GM18499 (cell line): ENCODE measurements at regions not wholly inside any gene's neighbourhood (a gene's known extent, or its start where the extent isn't known, plus 50 kb on each side); places are given as distances from the start of the nearest gene placed in this dataset.
"Not testable (repeated sequence)": the region's sequence is repeated elsewhere in the genome, so short reads cannot be mapped to it uniquely, and the experiment has no call there.

Experiments
- ATAC-seq: cut with Tn5 transposase; IDR thresholded peaks from one replicate; pipeline ENCODE4 v1.9.1; 2021; ENCODE audit warnings: moderate number of reproducible peaks; ENCODE audit not compliant: insufficient read depth, unreplicated experiment

DNA sequence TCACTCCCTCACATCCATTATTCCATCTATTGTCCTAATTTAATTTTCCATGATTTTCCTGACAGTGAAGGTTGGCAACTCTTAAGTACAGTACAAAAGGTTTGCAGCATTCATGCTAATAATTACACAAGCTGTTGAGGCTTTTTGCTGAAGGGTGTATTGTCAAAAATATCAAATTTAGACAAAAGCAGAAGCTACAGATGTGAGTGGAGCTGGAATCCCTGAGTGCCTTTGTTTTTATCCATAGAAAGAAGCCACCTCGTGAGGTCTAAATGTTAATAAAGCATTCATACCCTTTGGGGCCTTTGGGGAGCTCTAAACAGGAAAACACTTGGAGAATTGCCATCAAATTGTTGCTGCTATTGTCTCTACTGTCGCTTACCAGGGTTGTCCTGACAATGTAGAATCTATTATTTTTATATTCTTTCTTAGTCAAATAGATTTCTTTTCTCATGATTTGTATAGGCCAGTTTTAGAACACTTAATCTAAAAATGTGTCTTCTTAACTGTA is 185.8 kb upstream of the ROBO1 start:
- no peak for ATAC-seq

DNA sequence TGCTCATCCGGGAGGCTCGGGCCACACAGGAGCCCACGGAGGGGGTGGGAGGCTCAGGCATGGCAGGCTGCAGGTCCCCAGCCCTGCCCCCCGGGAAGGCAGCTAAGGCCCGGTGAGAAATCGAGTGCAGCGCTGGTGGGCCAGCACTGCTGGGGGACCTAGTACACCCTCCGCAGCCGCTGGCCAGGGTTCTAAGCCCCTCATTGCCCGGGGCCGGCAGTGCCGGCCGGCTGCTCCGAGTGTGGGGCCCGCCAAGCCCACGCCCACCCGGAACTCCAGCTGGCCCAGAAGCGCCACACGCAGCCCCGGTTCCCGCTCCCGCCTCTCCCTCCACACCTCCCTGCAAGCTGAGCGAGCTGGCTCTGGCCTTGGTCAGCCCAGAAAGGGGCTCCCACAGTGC is 183.6 kb upstream of the ROBO1 start:
- not testable (repeated sequence) for ATAC-seq

DNA sequence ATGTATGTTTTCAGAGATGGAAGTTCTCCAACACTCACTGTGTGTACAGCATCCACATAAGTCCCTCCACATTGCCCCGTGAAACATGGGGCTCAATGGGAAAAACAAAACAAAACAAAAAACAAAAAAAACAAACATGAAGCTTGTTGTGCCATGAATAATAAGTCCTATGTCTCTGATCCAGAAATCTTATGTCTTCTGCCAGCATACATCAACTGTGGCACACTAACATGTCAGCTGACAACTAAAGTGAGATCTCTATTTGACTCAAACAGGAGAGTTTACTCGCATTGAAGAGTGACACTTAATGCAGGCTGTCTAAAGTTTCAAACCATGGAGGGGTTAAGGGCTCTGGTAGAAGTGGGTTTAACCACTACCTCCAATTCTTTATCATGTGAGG is 180.2 kb upstream of the ROBO1 start:
- no peak for ATAC-seq

DNA sequence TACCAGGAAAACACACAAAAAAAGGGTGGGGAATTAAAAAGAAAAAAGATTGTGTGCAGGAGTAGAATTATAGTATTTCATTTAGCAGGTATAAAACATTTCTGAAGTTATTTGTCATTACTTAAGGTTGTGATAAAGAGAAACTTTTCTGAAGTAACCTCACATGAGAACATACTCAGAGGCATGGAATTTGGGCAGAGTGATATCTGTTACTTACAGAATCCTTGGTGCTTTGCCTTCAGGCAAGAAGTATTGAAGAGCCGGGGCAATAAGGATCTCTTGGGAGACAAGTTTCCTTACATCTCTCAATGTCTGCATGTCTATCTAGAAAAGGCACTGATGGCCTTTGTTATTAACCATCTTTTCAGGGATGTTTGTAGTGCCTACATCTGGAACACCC is 179.7 kb upstream of the ROBO1 start:
- ATAC-seq: no peak

DNA sequence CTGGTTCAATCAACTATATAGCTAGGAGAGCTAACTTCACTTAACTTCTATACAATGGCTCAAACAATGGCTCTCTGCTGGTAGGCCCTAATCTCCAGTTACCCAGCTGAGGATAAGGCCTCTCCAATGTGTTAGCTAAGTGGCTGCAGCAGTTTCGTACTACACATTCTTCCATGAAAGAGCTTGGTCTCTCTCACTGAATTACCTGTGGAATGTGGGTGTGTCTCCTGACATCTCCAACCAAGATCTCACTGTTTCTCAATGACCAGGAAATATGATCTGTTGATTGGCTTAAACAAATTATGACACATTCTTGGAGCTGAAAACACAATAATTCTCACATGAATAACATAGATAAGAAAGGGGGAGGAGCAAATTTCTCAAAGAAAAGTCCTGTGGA is 169.8 kb upstream of the ROBO1 start:
- ATAC-seq: no peak

DNA sequence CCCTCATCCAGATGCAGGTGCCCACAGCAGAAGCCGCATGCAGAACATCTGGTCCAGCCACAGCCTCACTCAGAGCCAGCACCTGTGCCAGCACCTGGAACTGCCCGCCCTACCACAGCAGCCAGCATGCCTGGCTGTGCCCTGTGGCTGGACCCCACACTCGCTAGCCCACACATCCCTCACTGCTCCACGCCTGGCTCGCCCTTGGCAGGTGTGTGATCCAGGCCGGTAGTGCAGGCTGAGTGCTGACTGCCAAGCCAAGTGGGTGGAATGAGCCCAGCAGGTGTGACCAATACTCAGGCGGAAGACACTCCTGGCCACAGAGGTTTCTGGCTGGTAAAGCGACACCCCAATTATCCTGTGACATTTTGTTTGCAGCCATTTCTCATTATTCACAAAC is 162.4 kb upstream of the ROBO1 start:
- no peak for ATAC-seq

DNA sequence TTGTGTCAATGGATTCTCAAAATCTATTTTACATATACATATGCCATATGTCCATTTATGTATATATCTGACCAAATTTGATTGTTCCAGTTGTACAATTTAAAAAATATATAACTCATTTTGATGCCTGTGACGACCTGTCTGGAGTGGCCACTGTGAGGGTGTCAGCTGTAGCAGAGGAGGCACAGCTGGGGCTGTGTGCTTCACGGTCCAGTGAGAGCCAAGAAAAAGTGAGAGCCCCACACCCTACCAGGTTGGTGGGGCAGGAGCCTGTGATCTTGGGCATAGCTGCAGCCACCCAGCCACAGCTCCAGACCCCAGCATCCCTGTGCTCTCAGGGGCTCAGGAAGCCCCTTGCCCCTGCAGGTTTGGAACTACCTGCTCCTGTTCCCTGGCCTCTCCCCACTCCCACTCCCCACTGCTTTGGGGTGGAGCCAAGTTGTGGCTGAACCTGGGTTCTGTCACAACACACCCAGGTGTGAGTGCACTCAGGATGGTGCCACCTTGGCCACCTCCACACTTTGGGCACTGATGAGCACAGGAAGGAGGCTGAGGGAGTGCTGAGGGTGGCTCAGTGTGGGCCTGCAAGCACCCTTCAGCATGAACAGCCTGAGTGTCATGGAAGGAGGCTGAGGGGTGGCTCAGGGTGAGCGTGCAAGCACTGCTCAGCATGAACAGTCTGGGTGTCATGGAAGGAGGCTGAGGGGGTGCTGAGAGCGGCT is 161.1 kb upstream of the ROBO1 start:
- ATAC-seq: no peak

DNA sequence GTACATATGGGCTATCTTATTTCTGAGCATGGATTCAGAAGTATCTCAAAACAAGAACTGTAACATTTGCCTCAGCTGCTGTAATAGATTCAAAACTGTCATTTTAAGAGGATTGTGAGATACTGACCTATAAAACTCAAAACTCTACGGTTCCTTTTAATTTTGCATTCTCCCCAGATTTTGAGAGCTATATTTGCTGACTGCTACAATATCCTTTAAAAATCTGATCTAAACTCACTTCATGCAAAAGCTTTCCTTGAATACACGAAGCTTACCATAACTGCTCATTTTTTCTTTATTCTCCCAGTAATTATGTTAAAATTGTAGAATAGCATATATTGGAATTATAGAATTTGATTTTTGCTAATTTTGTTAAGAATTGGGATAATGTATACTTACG is 158.7 kb upstream of the ROBO1 start:
- no peak for ATAC-seq

DNA sequence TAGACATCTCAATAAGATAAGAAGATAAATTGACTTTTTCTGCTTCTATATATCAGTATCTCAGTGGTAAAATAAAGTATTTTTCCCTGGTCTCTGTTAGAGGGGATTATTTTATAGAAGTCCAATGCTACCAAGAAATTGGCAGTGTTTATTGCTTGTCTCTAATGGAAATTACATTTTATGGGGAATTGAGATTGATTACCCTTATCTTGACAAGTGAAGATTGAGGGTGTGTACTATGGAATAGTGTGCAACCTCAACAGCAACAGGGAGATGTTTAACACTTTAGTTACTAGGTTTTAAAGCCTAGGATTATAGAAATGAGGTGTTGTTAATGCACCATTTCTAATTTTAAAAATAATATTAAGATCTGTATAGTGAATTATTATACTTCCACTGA is 154.8 kb upstream of the ROBO1 start:
- no peak for ATAC-seq

DNA sequence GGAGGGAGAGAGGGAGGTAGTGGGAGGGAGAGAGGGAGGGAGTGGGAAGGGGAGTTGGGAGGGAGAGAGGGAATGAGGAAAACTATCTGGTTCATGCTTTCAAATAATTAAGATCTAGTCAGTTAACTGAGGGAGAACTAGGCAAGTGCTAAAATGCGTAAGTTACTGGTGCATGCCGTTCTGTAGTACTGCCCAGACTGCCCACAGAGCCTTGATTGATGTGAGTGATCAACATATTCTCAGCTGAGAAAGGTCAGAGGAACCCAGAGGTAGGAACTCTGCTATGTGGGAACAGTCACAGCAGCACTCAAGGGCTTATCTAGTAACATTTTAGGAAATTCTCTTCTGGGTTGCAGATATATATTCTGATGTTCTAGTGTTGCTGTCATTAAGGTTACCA is 149.8 kb upstream of the ROBO1 start:
- no peak for ATAC-seq

DNA sequence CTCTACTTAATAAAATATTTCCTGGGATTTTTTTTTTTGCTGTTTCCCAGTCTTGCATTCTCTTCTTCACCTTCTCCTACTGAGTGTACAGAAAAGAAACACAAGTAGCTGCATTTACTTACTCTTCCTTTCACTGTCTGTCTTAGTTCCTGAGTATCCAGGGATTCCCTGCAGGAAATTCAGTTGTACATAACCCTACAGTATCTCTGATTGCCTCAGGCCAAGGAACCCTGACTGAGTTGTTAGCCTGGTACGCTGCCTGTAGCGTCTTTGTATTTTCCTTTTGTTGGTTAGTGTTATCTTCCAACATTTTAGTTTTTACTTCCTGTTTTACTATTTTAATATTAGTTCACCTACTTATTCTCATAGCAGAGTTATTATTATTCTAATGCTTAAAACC is 142.5 kb upstream of the ROBO1 start:
- no peak for ATAC-seq

DNA sequence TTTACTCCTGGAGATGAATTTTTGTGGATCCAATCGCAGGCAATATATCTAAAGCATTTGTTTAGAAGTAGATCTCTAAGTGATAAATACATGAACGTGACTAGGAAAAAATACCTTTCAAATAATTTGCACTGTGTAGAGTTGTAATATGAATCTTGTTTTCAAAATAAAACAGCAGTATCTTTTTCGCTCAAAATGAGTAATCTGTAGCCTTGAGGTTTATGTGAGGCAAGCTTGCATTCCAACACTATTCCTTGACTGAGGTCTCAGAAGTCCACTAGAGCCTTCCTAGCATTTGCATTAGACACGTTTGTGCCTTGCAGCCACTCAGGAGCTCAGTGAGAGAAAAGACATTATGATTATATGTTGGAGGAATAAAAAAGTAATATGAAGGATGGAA is 138.3 kb upstream of the ROBO1 start:
- ATAC-seq: no peak

DNA sequence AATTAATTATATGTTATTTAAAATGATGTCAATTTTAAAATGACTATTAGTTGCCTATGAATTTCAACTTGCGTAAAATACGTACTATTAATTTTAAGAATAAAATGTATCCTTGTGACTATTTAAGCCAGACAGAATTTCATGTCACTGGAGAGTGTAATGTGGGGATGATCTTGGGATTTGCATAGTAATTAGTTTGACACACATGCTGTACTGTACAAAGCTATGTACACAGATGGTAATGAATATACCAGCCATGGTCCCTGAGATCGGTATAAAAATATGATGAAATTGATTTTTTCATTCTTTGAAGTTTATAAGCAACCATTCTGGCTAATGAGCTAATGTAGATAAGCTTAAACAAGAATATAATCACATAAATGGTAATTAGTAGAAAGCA is 134.4 kb upstream of the ROBO1 start:
- no peak for ATAC-seq

DNA sequence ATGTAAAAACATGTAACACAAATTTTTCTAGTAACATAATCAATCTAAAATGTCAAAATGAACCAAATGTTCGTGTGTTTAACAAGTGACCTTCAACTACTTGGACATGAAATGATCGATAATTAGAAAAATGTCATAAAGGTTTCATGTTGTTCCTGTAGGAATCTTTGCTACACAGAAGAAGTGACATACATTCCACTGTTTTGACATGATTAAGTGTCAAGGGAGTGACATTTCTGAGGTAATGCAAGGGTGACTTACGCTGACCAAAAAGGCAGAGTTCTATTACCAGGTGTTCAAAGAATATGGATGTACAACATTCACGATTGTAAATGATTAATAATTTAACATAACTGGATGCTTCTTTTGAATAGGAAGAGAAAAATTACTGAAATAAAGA is 131.1 kb upstream of the ROBO1 start:
- no peak for ATAC-seq

DNA sequence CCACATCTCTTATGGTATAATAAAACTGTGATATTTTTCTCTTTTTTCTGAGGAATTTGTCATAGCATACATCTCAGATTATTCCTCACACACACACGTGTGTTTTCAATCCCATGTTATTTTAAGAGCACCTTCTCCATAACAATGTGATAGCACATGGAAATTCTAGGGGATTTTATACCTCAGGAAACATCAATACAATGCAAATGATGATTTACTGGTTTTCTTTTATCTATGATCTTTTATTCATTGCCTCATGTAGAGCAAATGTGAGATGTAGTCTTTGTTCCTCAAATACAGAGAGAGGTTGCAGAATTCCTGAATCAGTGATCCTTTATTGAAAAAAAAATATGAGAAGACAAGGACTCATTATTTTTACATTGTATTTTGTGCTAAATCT is 128.3 kb upstream of the ROBO1 start:
- no peak for ATAC-seq

DNA sequence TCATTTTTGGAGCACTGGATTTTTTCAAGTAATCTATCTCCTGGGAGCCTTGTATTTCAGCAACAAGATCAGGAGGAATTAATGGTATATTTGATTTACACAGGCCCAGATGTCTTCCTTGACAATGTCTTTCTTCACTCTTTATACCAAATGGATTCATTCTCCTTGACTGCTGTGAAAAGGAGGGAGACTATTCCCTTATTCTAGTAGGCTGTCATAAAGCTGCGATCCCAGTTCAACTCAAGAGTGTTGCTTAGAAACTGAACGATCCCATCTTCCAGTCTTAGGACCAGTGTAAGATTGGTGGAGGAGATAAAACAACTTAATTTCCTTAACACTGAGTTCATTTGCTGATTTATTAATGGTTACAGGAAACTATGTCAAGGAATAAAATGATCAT is 119.4 kb upstream of the ROBO1 start:
- ATAC-seq: no peak

DNA sequence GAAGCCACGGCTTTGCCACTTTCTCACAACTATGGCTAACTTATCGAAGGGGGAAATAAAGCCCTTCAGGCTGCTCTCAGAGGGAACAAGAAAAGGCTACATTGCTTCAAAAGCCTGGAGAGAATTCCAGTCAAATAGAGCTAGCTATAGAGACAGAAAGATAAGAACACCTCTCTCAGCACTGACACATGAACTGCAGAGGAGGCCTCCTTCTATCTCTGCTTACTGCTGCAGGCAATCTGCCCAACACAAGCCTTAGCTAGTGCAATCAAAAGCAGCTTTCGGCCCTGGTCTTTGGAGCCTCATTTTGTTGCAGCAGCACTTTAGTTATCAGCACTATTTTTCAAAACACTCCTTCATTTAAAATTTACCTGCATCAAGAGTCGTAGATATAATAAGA is 118.4 kb upstream of the ROBO1 start:
- ATAC-seq: no peak

DNA sequence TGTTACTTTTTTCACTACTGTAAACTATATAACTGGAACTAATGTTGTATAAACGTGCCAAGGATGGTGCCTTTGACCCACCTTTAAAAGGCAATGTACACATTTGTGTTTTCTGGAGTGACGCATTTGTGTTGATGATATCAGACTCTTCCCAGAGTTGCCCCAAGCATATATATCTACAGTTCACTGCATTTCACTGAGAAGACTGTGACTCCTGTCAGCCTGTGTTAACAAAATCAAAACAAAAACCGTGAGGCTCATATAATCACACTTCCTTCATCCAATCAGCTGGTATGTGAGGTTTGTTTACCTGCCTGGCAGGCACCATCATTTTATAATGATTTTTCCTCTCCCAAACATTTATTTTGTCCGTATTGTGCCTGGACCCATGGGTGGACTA is 117.6 kb upstream of the ROBO1 start:
- ATAC-seq: no peak

DNA sequence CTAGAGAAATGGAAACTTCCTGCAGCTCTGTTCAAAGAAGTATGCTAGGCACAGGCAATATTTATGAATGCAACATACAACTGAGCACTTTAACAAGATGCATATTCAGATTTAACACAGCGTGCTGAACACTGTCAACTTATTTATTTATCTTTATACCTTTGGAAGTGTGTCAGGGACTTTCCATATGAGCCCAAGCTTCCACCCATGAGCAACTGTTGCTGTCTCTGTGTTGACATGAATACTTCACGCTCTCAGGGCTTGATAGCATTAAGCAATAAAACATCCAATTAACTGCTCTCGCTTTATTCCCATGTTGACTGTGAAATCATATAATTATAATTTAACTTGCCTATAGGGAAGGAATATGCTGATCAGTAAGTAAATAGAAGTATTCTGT is 116.6 kb upstream of the ROBO1 start:
- ATAC-seq: no peak

DNA sequence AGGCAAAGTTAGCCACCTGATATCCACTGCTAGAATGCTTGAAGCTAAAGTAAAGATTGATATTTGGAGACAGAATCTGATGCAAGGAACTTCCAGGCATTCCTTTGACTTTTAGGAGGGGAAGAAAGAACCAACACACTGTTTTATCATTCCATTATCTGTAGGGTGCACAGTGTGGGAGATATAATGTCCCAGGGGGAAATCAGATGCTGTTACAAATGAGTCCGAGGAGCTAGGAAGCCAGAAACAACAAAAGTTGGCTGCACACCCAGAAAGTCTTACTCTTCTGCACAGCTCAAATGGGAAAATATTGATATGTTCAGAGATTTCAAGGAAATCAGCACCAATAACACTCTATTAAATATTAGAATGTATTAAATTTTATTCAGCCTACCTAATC is 113.6 kb upstream of the ROBO1 start:
- ATAC-seq: no peak

DNA sequence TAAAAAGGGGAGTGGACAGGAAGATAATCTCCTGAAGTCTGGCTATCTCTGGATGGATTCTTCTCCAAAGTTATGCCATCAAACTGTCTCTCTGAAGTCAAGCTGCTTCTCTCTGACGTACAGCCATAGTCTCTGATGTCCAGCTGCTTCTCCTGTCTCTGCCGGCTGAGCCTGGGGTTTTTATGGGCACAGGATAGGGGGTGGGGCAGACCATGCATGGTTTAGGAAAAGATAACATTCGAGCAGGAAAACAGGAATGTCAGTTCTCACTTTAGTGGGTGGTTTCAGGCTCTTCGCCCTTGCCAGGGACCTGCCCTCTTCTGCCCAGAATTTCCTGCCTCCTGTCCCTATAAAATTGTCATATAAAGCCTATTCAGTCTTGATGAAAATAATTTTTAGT is 110.9 kb upstream of the ROBO1 start:
- no peak for ATAC-seq

DNA sequence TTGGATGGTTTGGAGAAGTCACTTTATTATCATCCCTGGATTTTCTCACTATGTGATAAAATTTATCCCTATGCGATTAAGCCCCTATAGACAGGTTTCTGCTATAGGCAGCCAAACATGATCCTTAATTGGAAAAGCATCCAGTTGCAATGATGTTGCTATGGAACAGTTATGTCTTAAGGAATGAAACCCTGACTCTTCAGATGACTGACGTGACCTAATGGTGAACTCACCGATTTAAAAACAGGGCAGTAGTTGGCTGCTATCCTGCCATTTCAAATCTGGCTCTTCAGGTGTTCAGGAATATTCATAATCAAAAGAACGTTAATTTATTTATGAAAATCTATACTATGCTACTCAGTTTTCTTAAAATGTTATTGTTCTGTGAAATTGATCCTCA is 106.8 kb upstream of the ROBO1 start:
- ATAC-seq: no peak

DNA sequence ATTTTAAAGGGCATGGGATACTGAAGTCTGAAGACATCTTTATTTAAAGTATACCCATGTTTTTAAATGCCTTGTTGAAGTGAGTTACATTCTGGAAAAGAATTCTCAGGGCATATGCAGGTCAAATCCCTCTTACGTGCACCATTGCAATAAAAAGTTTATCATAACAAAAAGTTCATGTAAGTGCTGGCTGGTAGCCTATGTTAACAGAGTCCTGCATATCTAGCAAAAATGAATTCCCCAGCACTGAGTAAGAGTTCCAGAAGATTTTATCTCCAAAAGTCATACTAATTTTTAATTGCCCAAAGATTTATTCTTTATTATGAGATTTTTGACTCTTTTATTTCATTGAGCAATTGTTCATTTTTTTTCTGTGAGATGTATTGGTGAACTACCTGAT is 104.7 kb upstream of the ROBO1 start:
- ATAC-seq: no peak
